ENCODE measurements at regions not wholly inside any gene's neighbourhood (a gene's known extent, or its start where the extent isn't known, plus 50 kb on each side); places are given as distances from the start of the nearest gene placed in this dataset.

DNA sequence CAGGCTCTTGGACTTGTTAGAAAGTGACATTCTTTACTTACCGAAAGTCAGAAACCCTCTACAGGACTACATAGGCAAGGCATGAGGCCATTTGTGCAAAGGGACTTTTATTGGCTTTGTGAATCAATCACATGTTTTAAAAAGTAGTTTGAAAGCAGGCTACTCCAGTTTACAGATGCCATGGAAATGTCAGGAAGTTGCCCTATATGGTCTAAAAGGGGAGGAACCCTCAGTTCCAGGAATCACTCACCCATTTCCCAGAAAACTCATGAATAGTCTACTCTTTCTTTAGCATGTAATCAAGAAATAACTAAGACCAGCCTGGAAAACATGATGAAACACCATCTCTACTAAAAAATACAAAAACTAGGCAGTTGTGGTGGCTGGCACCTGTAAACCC, 51.0 kb upstream of the MKRN3 start:
- DNase-seq = no peak

- no peak for DNase-seq
These were observed 58.7 kb upstream of the MKRN3 start for GRCh38 chr15:23506762-23507161.

GRCh38 chr15:23503980-23504379, 56.9 kb upstream of the GOLGA6L2 start:
- peak; percentile 94 for DNase-seq

- DNase-seq = no peak
These were observed 56.5 kb upstream of the GOLGA6L2 start for GRCh38 chr15:23503576-23503975.

GRCh38 chr15:23497710-23498111, 50.7 kb upstream of the GOLGA6L2 start:
- peak; percentile 39 for DNase-seq
